ENCODE measurements at regions not wholly inside any gene's neighbourhood (a gene's known extent, or its start where the extent isn't known, plus 50 kb on each side); places are given as distances from the start of the nearest gene placed in this dataset.

DNA sequence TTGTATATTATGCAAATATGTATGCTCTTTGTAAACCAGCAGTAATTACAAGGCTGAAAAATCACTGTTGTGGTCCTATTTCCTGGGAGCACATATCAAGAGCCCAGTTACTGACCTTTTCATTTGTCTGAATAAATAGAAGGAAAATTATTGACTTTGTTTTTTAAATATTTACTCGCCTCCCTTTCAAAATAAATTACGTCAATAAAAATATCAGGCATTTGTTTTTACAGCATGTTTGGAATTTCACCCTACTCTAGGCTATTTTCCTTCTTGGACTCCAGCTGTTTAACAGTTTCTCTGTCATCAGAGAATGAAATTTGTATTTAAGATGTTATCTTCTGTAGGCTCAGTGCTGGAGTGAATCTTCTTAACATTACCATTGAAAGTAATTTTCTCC is 59.9 kb upstream of the LRATD1 start:
- no peak for TF ChIP-seq EZH2 (IDR thresholded peaks at IDR 0.05; ENCODE audit: insufficient read depth, poor library complexity, severe bottlenecking)
- TF ChIP-seq EZH2phosphoT487 (IDR thresholded peaks at IDR 0.05; ENCODE audit: insufficient read depth, low read depth) = no peak

Measured in GM23248 (cell line).